ENCODE measurements at regions not wholly inside any gene's neighbourhood (a gene's known extent, or its start where the extent isn't known, plus 50 kb on each side); places are given as distances from the start of the nearest gene placed in this dataset.
"Not testable (repeated sequence)": the region's sequence is repeated elsewhere in the genome, so short reads cannot be mapped to it uniquely, and the experiment has no call there.

DNA sequence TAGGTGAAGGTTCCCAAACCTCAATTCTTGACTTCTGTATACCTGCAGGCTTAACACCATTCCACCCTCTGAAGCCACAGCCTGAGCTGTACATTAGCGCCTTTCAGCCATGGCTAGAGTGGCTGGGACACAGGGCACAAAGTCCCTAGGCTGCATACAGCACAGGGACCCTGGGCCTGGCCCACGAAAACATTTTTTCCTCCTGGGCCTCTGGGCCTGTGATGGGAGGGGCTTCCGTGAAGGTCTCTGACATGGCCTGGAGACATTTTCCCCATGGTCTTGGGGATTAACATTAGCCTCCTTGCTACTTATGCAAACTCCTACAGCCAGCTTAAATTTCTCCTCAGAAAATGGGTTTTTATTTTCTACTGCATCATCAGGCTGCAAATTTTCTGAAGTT lies 195.2 kb upstream of the NR3C2 start:
- TF ChIP-seq, protein P1, sequence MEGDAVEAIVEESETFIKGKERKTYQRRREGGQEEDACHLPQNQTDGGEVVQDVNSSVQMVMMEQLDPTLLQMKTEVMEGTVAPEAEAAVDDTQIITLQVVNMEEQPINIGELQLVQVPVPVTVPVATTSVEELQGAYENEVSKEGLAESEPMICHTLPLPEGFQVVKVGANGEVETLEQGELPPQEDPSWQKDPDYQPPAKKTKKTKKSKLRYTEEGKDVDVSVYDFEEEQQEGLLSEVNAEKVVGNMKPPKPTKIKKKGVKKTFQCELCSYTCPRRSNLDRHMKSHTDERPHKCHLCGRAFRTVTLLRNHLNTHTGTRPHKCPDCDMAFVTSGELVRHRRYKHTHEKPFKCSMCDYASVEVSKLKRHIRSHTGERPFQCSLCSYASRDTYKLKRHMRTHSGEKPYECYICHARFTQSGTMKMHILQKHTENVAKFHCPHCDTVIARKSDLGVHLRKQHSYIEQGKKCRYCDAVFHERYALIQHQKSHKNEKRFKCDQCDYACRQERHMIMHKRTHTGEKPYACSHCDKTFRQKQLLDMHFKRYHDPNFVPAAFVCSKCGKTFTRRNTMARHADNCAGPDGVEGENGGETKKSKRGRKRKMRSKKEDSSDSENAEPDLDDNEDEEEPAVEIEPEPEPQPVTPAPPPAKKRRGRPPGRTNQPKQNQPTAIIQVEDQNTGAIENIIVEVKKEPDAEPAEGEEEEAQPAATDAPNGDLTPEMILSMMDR (IDR thresholded peaks at IDR 0.05) = not testable (repeated sequence)
- TF ChIP-seq EZH2 (IDR thresholded peaks at IDR 0.05; ENCODE audit: borderline replicate concordance, insufficient read depth, low read depth, low read length, poor library complexity, severe bottlenecking) = not testable (repeated sequence)

Measured in B cell (primary cell).